ENCODE measurements at regions not wholly inside any gene's neighbourhood (a gene's known extent, or its start where the extent isn't known, plus 50 kb on each side); places are given as distances from the start of the nearest gene placed in this dataset.
"Not testable (repeated sequence)": the region's sequence is repeated elsewhere in the genome, so short reads cannot be mapped to it uniquely, and the experiment has no call there.

DNA sequence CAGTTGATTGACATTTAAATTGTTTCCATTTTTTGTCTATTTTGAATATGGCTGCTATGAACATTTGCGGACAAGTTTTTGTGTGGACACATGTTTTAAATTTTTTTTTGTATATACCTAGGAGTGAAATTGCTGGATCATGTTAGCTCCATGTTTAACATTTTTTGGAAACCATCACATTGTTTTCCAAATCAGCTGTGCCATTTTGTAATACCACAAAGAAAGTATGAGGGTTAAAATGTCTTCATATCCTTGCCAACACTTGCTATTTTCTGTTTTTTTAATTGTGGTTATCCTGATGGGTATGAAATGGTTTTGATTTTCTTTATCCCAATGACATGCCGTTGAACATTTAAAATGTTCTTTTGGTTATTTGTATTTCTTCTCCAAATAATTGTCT lies 52.1 kb downstream of the CARTPT start:
- DNase-seq = no peak
- peaks cover 2% of the 10 kb centered on the region for H3K4me1 Mint-ChIP-seq
- no peak overlapping the region for H3K4me3 Mint-ChIP-seq
- H3K9me3 Mint-ChIP-seq = no peaks in the 10 kb centered on the region
- peaks cover 15% of the 10 kb centered on the region for H3K27me3 Mint-ChIP-seq
- H3K36me3 Mint-ChIP-seq = no peaks in the 10 kb centered on the region
- H3K27ac Mint-ChIP-seq = no peak overlapping the region

- no peaks in the 10 kb centered on the region for H3K9me3 Mint-ChIP-seq
- H3K27ac Mint-ChIP-seq = no peak overlapping the region
- peaks cover 3% of the 10 kb centered on the region for H3K27me3 Mint-ChIP-seq
- no peaks in the 10 kb centered on the region for H3K36me3 Mint-ChIP-seq
- H3K4me1 Mint-ChIP-seq = peaks cover 19% of the 10 kb centered on the region
- no peak for DNase-seq
- no peak overlapping the region for H3K4me3 Mint-ChIP-seq
Measured at GRCh38 chr5:71778678-71779276, 59.7 kb downstream of the CARTPT start.

DNA sequence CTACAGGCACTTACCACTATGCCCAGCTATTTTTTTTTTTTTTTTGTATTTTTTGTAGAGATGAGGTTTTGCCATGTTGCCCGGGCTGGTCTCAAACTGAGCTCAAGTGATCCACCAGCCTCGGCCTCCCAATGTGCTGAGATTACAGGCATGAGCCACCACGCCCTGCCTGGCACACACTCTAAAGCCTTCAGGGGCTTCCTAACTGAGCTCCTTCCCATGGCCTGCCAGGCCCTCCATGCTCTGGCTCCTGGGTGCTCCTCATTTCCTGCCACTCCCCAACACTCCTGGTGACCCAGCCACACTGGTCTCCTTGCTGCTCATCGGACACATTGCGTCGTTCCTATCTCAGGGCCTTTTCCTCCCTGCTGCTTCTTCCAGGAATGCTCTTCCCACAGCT lies 61.5 kb downstream of the CARTPT start:
- Mint-ChIP-seq H3K27ac (no peak overlapping the region), H3K27me3 (peaks cover 4% of the 10 kb centered on the region), H3K4me1 (peaks cover 20% of the 10 kb centered on the region), H3K9me3 (no peaks in the 10 kb centered on the region), H3K36me3 (no peaks in the 10 kb centered on the region), H3K4me3 (no peak overlapping the region)
- no peak for DNase-seq

- Mint-ChIP-seq H3K4me1 (peaks cover 20% of the 10 kb centered on the region), H3K36me3 (no peaks in the 10 kb centered on the region), H3K27me3 (peaks cover 8% of the 10 kb centered on the region), H3K4me3 (no peak overlapping the region), H3K27ac (peak overlapping the region; percentile 75), H3K9me3 (no peaks in the 10 kb centered on the region)
- no peak for DNase-seq
Measured at GRCh38 chr5:71782393-71782770, 63.3 kb downstream of the CARTPT start.

DNA sequence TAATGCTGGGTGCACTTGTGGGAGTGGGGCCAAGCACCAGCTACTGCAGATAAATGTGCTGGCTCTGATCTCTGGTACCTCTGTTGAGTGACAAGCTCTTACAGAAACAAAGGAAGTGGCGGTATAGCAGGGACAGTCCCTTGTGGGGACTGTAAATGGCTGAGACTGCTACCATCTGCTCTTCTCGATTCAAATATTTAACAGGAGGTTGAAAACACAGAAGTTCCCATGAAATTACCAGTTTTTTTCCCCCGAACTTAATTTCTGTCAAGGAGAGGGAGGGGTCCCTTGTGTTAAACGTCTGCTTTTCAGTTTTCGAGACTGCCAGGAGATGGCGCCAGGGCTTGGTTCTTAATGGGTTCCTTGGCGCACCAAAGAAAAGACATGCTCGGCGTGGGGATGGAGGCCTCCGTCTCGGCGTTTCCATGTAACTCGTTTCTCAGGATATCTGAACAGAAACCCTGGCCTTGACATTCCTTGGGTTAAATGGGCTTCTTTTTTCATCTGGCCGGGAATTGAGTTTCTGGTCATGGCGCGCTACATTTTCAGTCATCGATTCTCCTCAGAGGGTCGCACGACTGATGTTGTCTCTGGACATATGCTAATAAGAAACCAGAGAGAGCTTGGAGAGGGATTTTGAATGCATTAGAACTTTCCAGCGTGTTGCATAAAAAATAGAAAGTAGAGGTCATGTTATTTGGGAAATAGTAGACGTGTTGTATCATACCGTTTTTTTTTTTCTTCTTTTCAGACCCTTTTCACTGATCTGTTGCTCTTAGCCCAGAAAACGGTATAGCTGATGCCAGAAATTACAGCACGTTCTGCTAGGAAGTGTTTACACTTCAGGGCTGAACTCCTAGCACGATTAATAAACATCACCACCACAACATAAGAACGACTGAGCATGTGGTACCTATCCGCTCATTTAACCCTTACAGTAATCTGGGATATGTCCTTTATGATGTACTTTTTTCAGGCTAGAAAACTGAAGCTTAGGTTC lies 64.0 kb downstream of the CARTPT start:
- Mint-ChIP-seq H3K27ac (peak overlapping the region; percentile 75), H3K36me3 (no peaks in the 10 kb centered on the region), H3K4me3 (peak overlapping the region; percentile 49), H3K9me3 (no peaks in the 10 kb centered on the region), H3K4me1 (peaks cover 20% of the 10 kb centered on the region), H3K27me3 (peaks cover 10% of the 10 kb centered on the region)
- DNase-seq = peak; percentile 62

- no peak overlapping the region for H3K27ac Mint-ChIP-seq
Measured at GRCh38 chr5:71783891-71784290, 64.8 kb downstream of the CARTPT start.

DNA sequence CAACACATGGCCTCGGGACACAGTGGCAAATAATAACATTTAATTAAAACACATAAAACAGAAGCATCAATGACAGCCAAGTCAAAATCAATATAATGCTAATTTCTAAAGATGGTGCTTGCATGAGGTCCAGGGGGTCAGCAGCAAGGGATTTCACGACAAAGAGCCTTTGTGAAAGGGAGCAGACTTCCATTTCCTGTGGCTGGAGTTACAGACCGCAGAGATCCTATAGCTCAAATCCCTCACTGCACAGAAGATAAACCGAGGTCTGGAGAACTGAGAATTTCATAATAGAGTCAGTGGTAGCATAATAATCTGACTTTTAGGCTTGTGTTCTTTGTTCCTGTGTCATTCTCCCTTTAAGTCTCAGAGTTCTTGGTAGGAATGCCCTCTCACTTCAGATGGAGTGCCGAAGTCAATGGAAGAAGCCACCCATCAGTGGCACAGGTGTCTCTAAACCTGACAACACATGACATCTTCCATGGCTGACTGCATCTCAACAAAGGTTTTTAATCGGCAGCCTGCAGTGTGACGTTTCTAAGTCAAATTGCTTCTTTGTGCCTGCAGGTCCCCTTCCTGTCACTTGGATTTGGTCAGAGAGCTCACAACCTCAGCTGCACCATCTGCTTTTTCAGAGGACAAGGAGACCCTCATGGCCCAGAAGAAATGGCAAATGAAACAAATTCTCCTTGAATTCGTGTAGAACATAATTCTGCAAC lies 67.4 kb downstream of the CARTPT start:
- H3K27ac Mint-ChIP-seq = no peak overlapping the region
- peaks cover 20% of the 10 kb centered on the region for H3K4me1 Mint-ChIP-seq
- no peak overlapping the region for H3K4me3 Mint-ChIP-seq
- DNase-seq = no peak
- H3K27me3 Mint-ChIP-seq = peaks cover 22% of the 10 kb centered on the region
- no peaks in the 10 kb centered on the region for H3K36me3 Mint-ChIP-seq
- H3K9me3 Mint-ChIP-seq = peaks cover 7% of the 10 kb centered on the region

More at GRCh38 chr5:71783891-71784290, 64.8 kb downstream of the CARTPT start:
- no peak for DNase-seq
- Mint-ChIP-seq H3K9me3 (peaks cover 2% of the 10 kb centered on the region), H3K4me3 (no peak overlapping the region), H3K4me1 (peaks cover 20% of the 10 kb centered on the region), H3K36me3 (no peaks in the 10 kb centered on the region), H3K27me3 (peaks cover 13% of the 10 kb centered on the region)

GRCh38 chr5:71788794-71789193 lies 69.7 kb downstream of the CARTPT start:
- Mint-ChIP-seq H3K4me3 (no peak overlapping the region), H3K9me3 (peaks cover 14% of the 10 kb centered on the region), H3K27ac (no peak overlapping the region), H3K27me3 (peaks cover 22% of the 10 kb centered on the region), H3K36me3 (no peaks in the 10 kb centered on the region), H3K4me1 (peaks cover 2% of the 10 kb centered on the region)
- DNase-seq = no peak

DNA sequence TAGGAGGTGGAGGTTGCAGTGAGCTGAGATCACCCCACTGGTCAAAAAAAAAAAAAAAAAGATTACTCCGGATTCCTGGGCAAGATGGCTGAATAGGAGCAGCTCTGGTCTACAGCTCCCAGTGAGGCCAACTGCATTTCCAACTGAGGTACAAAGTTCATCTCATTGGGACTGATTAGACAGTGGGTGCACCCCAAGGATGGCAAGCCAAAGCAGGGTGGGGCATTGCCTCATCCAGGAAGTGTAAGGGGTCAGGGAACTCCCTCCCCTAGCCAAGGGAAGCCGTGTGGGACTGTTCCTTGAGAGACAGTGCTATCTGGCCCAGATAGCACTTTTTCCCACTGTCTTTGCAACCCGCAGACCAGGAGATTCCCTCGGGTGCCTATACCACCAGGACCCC lies 70.7 kb downstream of the CARTPT start:
- Mint-ChIP-seq H3K9me3 (peaks cover 14% of the 10 kb centered on the region), H3K27me3 (peaks cover 18% of the 10 kb centered on the region), H3K4me1 (no peaks in the 10 kb centered on the region), H3K4me3 (no peak overlapping the region), H3K27ac (no peak overlapping the region), H3K36me3 (no peaks in the 10 kb centered on the region)
- no peak for DNase-seq

- DNase-seq = no peak
- Mint-ChIP-seq H3K36me3 (no peaks in the 10 kb centered on the region), H3K27me3 (peaks cover 18% of the 10 kb centered on the region), H3K27ac (no peak overlapping the region), H3K4me1 (no peaks in the 10 kb centered on the region), H3K9me3 (peaks cover 18% of the 10 kb centered on the region), H3K4me3 (no peak overlapping the region)
Measured at GRCh38 chr5:71790433-71790832, 71.4 kb downstream of the CARTPT start.

- DNase-seq, H3K27ac Mint-ChIP-seq, H3K4me3 Mint-ChIP-seq, H3K36me3 Mint-ChIP-seq, H3K4me1 Mint-ChIP-seq: not testable (repeated sequence)
- H3K27me3 Mint-ChIP-seq = peaks cover 18% of the 10 kb centered on the region
- peaks cover 20% of the 10 kb centered on the region for H3K9me3 Mint-ChIP-seq
Measured at GRCh38 chr5:71792041-71792440, 73.0 kb downstream of the CARTPT start.

GRCh38 chr5:71794061-71794695 lies 75.1 kb downstream of the CARTPT start:
- H3K36me3 Mint-ChIP-seq = no peaks in the 10 kb centered on the region
- DNase-seq = no peak
- H3K27ac Mint-ChIP-seq = no peak overlapping the region
- no peaks in the 10 kb centered on the region for H3K4me1 Mint-ChIP-seq
- H3K27me3 Mint-ChIP-seq = peaks cover 16% of the 10 kb centered on the region
- H3K9me3 Mint-ChIP-seq = peaks cover 18% of the 10 kb centered on the region
- H3K4me3 Mint-ChIP-seq = no peak overlapping the region

- Mint-ChIP-seq H3K27ac (no peak overlapping the region), H3K4me3 (no peak overlapping the region), H3K36me3 (no peaks in the 10 kb centered on the region), H3K9me3 (no peaks in the 10 kb centered on the region), H3K4me1 (no peaks in the 10 kb centered on the region), H3K27me3 (peaks cover 40% of the 10 kb centered on the region)
- DNase-seq = no peak
Measured at GRCh38 chr5:71802673-71803072, 83.6 kb downstream of the CARTPT start.

DNA sequence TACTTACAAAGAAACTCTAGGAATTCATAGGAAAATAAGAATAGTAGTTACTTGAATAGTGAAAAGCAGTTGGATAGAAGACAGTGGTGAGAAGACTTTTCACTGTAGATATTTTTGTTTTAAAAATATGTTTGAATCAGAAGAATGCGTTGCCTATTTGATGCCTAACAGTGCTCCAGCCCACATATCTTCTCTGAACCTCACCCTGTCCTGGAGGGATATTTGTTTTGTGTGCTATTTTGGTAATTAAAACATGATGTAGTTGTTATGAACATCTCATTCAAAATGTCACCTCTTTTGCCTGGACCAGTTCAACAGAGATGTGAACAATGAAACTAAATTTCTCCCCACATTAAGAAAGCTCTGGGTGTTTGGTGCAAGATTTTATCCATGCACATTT lies 87.6 kb downstream of the CARTPT start:
- Mint-ChIP-seq H3K27me3 (peaks cover 39% of the 10 kb centered on the region), H3K4me3 (no peak overlapping the region), H3K36me3 (no peaks in the 10 kb centered on the region), H3K4me1 (peaks cover 6% of the 10 kb centered on the region), H3K9me3 (no peaks in the 10 kb centered on the region), H3K27ac (no peak overlapping the region)
- DNase-seq = no peak

GRCh38 chr5:71807909-71808308 lies 88.8 kb downstream of the CARTPT start:
- H3K27ac Mint-ChIP-seq = no peak overlapping the region
- H3K27me3 Mint-ChIP-seq = peaks cover 32% of the 10 kb centered on the region
- no peaks in the 10 kb centered on the region for H3K9me3 Mint-ChIP-seq
- H3K36me3 Mint-ChIP-seq = no peaks in the 10 kb centered on the region
- no peak overlapping the region for H3K4me3 Mint-ChIP-seq
- no peak for DNase-seq
- H3K4me1 Mint-ChIP-seq = peaks cover 6% of the 10 kb centered on the region
